Mesendoderm (in vitro differentiated cells): ENCODE measurements at regions not wholly inside any gene's neighbourhood (a gene's known extent, or its start where the extent isn't known, plus 50 kb on each side); places are given as distances from the start of the nearest gene placed in this dataset.

ENCODE experiments used
- DNase-seq: peaks from one replicate; pipeline ENCODE4 v3.0.0; 2013
- H2AK5ac ChIP-seq: 2 replicates; pipeline ENCODE4 v1.6.1; 2013; ENCODE audit warnings: low read length, inconsistent platforms
- H2BK120ac ChIP-seq: 2 replicates; pipeline ENCODE4 v1.6.1; 2013; ENCODE audit warnings: low read depth, mild to moderate bottlenecking, low read length, moderate library complexity, mixed read lengths
- H2BK15ac ChIP-seq: replicated peaks from 2 replicates; pipeline ENCODE4 v1.6.1; 2013; ENCODE audit warnings: low read depth, mild to moderate bottlenecking, moderate library complexity
- H2BK5ac ChIP-seq: 2 replicates; pipeline ENCODE4 v1.6.1; 2013; ENCODE audit warnings: low read length, inconsistent platforms
- H3K18ac ChIP-seq: 2 replicates; pipeline ENCODE4 v1.6.1; 2013; ENCODE audit warnings: mild to moderate bottlenecking, low read length, mixed read lengths
- H3K23ac ChIP-seq: one replicate; pipeline ENCODE4 v1.6.1; 2013; ENCODE audit warnings: low read length
- H3K27ac ChIP-seq: 2 replicates; pipeline ENCODE4 v1.5.1; 2013; ENCODE audit warnings: low read depth, mild to moderate bottlenecking, inconsistent platforms, low read length, moderate library complexity
- H3K27me3 ChIP-seq: 2 replicates; pipeline ENCODE4 v1.6.1; 2013; ENCODE audit warnings: low read length, control low read depth, mild to moderate bottlenecking, inconsistent platforms; ENCODE audit not compliant: insufficient read depth, poor library complexity
- H3K36me3 ChIP-seq: 2 replicates; pipeline ENCODE4 v1.6.1; 2013; ENCODE audit warnings: low read length, inconsistent platforms; ENCODE audit not compliant: control insufficient read depth, insufficient read depth
- H3K4ac ChIP-seq: one replicate; pipeline ENCODE4 v1.6.1; 2013; ENCODE audit warnings: low read depth, mild to moderate bottlenecking, low read length, moderate library complexity
- H3K4me1 ChIP-seq: 2 replicates; pipeline ENCODE4 v1.6.1; 2013; ENCODE audit warnings: low read depth, low read length, inconsistent platforms; ENCODE audit not compliant: control insufficient read depth
- H3K4me2 ChIP-seq: 2 replicates; pipeline ENCODE4 v1.6.1; 2013; ENCODE audit warnings: low read length
- H3K4me3 ChIP-seq: 2 replicates; pipeline ENCODE4 v1.5.1; 2013; ENCODE audit warnings: mild to moderate bottlenecking, low read length
- H3K56ac ChIP-seq: one replicate; pipeline ENCODE4 v1.6.1; 2013; ENCODE audit warnings: low read length
- H3K79me1 ChIP-seq: 2 replicates; pipeline ENCODE4 v1.6.1; 2013; ENCODE audit warnings: low read length, inconsistent platforms
- H3K79me2 ChIP-seq: 2 replicates; pipeline ENCODE4 v1.6.1; 2013; ENCODE audit warnings: mild to moderate bottlenecking, low read length; ENCODE audit not compliant: control insufficient read depth, insufficient read depth
- H3K9ac ChIP-seq: 2 replicates; pipeline ENCODE4 v1.6.1; 2013; ENCODE audit warnings: low read length, inconsistent platforms
- H4K5ac ChIP-seq: one replicate; pipeline ENCODE4 v1.6.1; 2013; ENCODE audit warnings: low read length
- H4K8ac ChIP-seq: one replicate; pipeline ENCODE4 v1.6.1; 2013; ENCODE audit warnings: low read depth, mild to moderate bottlenecking, control low read depth, low read length, moderate library complexity
- WGBS: extraction: QIAGEN DNeasy Blood & Tissue Kit; methylation state at CpG from one replicate; pipeline ENCODE4 v1.1.7; 2013; ENCODE audit warnings: low lambda C conversion rate, missing lambda C conversion rate; ENCODE audit not compliant: insufficient coverage; ENCODE audit errors: extremely low coverage; 5-methylcytosine and 5-hydroxymethylcytosine counted together

DNA sequence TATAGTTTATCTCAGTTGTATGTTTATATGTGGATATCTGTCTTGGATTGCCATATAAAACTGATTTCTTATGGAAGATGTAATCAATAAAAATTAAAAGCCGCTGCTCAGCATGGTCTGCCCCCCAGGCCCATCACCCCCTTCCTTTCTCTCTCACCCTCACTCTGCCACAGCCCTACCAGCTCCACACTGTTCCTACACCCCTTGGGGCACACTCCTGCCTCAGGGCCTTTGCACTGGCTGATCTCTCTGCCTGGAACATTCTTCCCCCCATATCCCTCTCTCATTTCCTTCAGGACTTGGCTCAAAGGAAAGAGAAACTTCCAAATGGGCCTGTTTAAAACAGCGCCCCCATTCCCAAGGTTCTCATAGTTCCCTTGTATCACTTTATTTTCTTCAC, 63.1 kb downstream of the LRRC32 start:
- no CpG with 5 or more reads among the region's 2 CpGs for WGBS
- no peaks in the 10 kb centered on the region for H3K36me3 ChIP-seq
- H4K8ac ChIP-seq = no peak overlapping the region
- H3K4me1 ChIP-seq = peaks cover 5% of the 10 kb centered on the region
- H3K4ac ChIP-seq = no peak overlapping the region
- H3K4me3 ChIP-seq = no peak overlapping the region
- H3K4me2 ChIP-seq = no peak overlapping the region
- H2BK15ac ChIP-seq = no peak overlapping the region
- H3K56ac ChIP-seq = no peak overlapping the region
- no peak overlapping the region for H2BK120ac ChIP-seq
- no peaks in the 10 kb centered on the region for H3K27me3 ChIP-seq
- H3K23ac ChIP-seq = no peak overlapping the region
- H4K5ac ChIP-seq = no peak overlapping the region
- no peaks in the 10 kb centered on the region for H3K79me1 ChIP-seq
- H3K9ac ChIP-seq = no peak overlapping the region
- H2AK5ac ChIP-seq = no peak overlapping the region
- no peaks in the 10 kb centered on the region for H3K79me2 ChIP-seq
- H3K18ac ChIP-seq = no peak overlapping the region
- H3K27ac ChIP-seq = no peak overlapping the region
- no peak overlapping the region for H2BK5ac ChIP-seq
- DNase-seq = no peak

GRCh38 chr11:76605338-76606074, 65.0 kb downstream of the LRRC32 start:
- WGBS = no CpG with 5 or more reads among the region's 8 CpGs
- Histone ChIP-seq H2BK15ac (no peak overlapping the region), H3K18ac (no peak overlapping the region), H4K8ac (no peak overlapping the region), H3K27ac (no peak overlapping the region), H3K4me2 (no peak overlapping the region), H2BK120ac (no peak overlapping the region), H3K79me2 (no peaks in the 10 kb centered on the region), H3K27me3 (no peaks in the 10 kb centered on the region), H2BK5ac (no peak overlapping the region), H3K56ac (no peak overlapping the region), H4K5ac (no peak overlapping the region), H3K23ac (no peak overlapping the region), H3K79me1 (no peaks in the 10 kb centered on the region), H2AK5ac (no peak overlapping the region), H3K4me1 (peaks cover under 1% of the 10 kb centered on the region), H3K4ac (no peak overlapping the region), H3K36me3 (no peaks in the 10 kb centered on the region), H3K9ac (no peak overlapping the region), H3K4me3 (no peak overlapping the region)
- no peak for DNase-seq

DNA sequence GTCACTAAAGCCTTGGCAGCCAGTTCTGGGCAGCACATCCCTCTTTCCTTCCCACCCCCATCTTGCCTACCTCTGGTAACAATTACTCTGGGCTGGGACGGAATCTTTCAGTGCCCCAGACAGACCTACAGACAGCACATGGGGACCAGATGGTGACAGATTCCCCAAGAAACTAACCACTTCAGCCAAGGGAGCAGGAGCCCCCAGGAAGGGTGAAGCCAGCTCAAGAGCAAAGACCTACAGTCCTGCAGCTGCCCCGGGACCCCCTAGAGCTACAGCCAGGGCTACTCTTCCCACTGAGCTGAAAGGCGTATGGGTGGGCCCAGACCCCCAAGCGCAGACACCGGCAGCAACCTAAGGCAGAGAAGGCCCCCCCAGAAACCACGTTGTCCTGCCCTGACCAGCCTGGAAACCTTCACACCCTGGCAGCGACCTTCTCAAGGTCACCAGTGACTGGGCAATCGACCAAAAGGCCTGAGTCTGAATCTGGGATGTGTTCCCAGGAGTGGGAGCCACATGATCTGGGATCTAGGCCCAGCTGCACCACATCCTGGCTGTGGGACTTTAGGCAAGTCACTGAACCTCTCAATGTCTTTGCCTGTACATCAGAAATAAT, 65.8 kb downstream of the LRRC32 start:
- Histone ChIP-seq H2BK15ac (no peak overlapping the region), H3K56ac (peak overlapping the region; percentile 22), H3K79me2 (no peaks in the 10 kb centered on the region), H3K36me3 (no peaks in the 10 kb centered on the region), H3K4me3 (no peak overlapping the region), H2AK5ac (no peak overlapping the region), H3K9ac (no peak overlapping the region), H3K4me2 (no peak overlapping the region), H4K8ac (no peak overlapping the region), H2BK5ac (no peak overlapping the region), H2BK120ac (no peak overlapping the region), H3K27me3 (no peaks in the 10 kb centered on the region), H3K4ac (no peak overlapping the region), H3K4me1 (no peaks in the 10 kb centered on the region), H3K18ac (no peak overlapping the region), H3K27ac (no peak overlapping the region), H3K23ac (no peak overlapping the region), H3K79me1 (no peaks in the 10 kb centered on the region), H4K5ac (no peak overlapping the region)
- no peak for DNase-seq
- WGBS = no CpG with 5 or more reads among the region's 8 CpGs

DNA sequence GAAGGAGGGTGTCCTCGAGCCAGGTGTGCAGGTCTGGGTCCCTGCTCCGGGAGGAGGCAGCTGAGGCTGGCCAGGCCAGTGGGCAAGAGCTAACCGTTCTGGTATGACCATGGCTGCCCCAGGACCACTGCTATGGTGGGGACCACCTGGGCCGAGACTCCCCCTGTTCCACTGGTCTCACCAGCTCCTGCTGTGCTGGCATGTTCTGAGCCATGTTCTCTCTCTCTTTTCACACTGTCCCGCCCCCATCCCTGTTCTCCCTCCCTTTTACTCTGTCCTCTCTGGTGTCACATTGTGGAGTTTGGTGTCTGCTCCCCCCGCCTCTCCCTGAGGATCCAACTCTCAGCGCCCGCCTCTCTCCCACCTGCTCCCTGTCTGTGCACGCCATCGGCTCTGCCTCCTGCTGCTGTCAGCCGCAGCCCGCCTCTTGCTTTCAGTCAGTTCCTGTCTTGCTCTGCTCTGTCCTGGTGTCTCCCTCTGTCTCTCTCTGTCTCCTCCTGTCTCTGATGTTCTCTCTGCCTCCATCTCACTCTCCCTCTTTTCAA, 66.4 kb downstream of the LRRC32 start:
- Histone ChIP-seq H2BK120ac (no peak overlapping the region), H4K5ac (no peak overlapping the region), H3K27me3 (no peaks in the 10 kb centered on the region), H3K4ac (no peak overlapping the region), H3K36me3 (no peaks in the 10 kb centered on the region), H3K4me3 (no peak overlapping the region), H3K4me2 (no peak overlapping the region), H2AK5ac (no peak overlapping the region), H3K23ac (no peak overlapping the region), H3K4me1 (no peaks in the 10 kb centered on the region), H3K9ac (no peak overlapping the region), H4K8ac (no peak overlapping the region), H3K79me1 (no peaks in the 10 kb centered on the region), H2BK5ac (no peak overlapping the region), H2BK15ac (no peak overlapping the region), H3K56ac (peak overlapping the region; percentile 22), H3K27ac (no peak overlapping the region), H3K79me2 (no peaks in the 10 kb centered on the region), H3K18ac (no peak overlapping the region)
- no peak for DNase-seq
- WGBS = no CpG with 5 or more reads among the region's 12 CpGs

- Histone ChIP-seq H3K27ac (no peak overlapping the region), H2BK15ac (no peak overlapping the region), H3K56ac (no peak overlapping the region), H3K4ac (no peak overlapping the region), H3K18ac (no peak overlapping the region), H3K79me2 (no peaks in the 10 kb centered on the region), H2BK5ac (no peak overlapping the region), H3K4me1 (no peaks in the 10 kb centered on the region), H2BK120ac (no peak overlapping the region), H3K36me3 (no peaks in the 10 kb centered on the region), H2AK5ac (no peak overlapping the region), H3K9ac (no peak overlapping the region), H3K4me2 (no peak overlapping the region), H3K79me1 (no peaks in the 10 kb centered on the region), H4K5ac (no peak overlapping the region), H4K8ac (no peak overlapping the region), H3K4me3 (no peak overlapping the region), H3K23ac (no peak overlapping the region), H3K27me3 (no peaks in the 10 kb centered on the region)
- no peak for DNase-seq
- no CpG with 5 or more reads among the region's 4 CpGs for WGBS
Measured at GRCh38 chr11:76603202-76603601, 67.3 kb downstream of the LRRC32 start.
